HL-60 (cell line): ENCODE measurements at regions not wholly inside any gene's neighbourhood (a gene's known extent, or its start where the extent isn't known, plus 50 kb on each side); places are given as distances from the start of the nearest gene placed in this dataset.

ENCODE experiments used
- DNase-seq, 2 experiments: peaks; one replicate each; pipeline ENCODE4 v3.0.0-alpha.2; 2010 to 2020; ENCODE audit warnings: low read depth in 1 of 2, low spot score in 1 of 2
- H3K27ac ChIP-seq: fragments of 250-450 bp; sonication (Bioruptor Pico); replicated peaks from 2 replicates; pipeline ENCODE4 v1.5.1; 2020; ENCODE audit warnings: mild to moderate bottlenecking, moderate library complexity
- H3K27me3 ChIP-seq: fragments of 250-450 bp; sonication (Bioruptor Pico); 2 replicates; pipeline ENCODE4 v1.5.1; 2021; ENCODE audit warnings: mild to moderate bottlenecking, moderate library complexity; ENCODE audit not compliant: insufficient read depth, poor library complexity, severe bottlenecking
- H3K4me3 ChIP-seq: replicated peaks from 2 replicates; pipeline ENCODE4 v1.5.1; 2011; ENCODE audit warnings: mild to moderate bottlenecking, control low read depth, low read length; ENCODE audit not compliant: insufficient read depth
- GABPA ChIP-seq: IDR thresholded peaks from 2 replicates; pipeline ENCODE4 v1.6.1; 2012; ENCODE audit warnings: low read depth
- POLR2AphosphoS5 ChIP-seq: IDR thresholded peaks from 2 replicates; pipeline ENCODE4 v1.6.1; 2012; ENCODE audit warnings: low read depth
- REST ChIP-seq: IDR thresholded peaks from 2 replicates; pipeline ENCODE4 v1.6.1; 2012; ENCODE audit warnings: low read depth; ENCODE audit not compliant: insufficient replicate concordance
- SPI1 ChIP-seq: IDR thresholded peaks from 2 replicates; pipeline ENCODE4 v1.6.1; 2012; ENCODE audit warnings: low read depth, mild to moderate bottlenecking, borderline replicate concordance
- TF ChIP-seq, protein P1 (sequence below): IDR thresholded peaks from one replicate; pipeline ENCODE4 v1.5.1; 2011; ENCODE audit warnings: low read length, control low read depth, inconsistent platforms; ENCODE audit not compliant: insufficient read depth

GRCh38 chr2:16313235-16313975, 352.2 kb downstream of the CYRIA start:
- Histone ChIP-seq H3K4me3 (no peak overlapping the region), H3K27ac (no peak overlapping the region), H3K27me3 (no peaks in the 10 kb centered on the region)
- TF ChIP-seq REST, result no peak
- TF ChIP-seq SPI1, result no peak
- TF ChIP-seq, protein P1, sequence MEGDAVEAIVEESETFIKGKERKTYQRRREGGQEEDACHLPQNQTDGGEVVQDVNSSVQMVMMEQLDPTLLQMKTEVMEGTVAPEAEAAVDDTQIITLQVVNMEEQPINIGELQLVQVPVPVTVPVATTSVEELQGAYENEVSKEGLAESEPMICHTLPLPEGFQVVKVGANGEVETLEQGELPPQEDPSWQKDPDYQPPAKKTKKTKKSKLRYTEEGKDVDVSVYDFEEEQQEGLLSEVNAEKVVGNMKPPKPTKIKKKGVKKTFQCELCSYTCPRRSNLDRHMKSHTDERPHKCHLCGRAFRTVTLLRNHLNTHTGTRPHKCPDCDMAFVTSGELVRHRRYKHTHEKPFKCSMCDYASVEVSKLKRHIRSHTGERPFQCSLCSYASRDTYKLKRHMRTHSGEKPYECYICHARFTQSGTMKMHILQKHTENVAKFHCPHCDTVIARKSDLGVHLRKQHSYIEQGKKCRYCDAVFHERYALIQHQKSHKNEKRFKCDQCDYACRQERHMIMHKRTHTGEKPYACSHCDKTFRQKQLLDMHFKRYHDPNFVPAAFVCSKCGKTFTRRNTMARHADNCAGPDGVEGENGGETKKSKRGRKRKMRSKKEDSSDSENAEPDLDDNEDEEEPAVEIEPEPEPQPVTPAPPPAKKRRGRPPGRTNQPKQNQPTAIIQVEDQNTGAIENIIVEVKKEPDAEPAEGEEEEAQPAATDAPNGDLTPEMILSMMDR, result no peak
- no peak for DNase-seq

DNA sequence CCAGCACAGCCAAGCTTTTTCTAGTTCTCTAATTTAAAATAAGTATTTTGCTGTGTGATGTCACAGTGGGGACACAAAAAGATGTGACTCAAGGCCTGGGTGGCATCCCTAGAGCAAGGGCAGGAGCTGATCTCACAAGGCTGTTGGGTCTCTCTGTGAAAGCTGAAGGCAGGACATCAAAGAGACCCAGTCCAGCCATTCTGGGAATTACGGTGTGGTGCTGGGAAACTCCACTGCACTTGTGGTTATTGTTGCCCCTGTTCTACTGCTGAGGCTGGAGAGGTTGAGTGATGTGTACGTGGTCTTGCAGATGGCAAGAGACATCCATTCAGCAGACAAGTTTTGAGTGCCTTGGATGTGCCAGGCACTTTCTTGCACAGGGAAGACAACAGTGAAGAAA, 352.9 kb downstream of the CYRIA start:
- DNase-seq, result no peak
- H3K27me3 ChIP-seq, result no peaks in the 10 kb centered on the region
- TF ChIP-seq REST (no peak), POLR2AphosphoS5 (no peak), SPI1 (no peak), GABPA (no peak)
- TF ChIP-seq, protein P1, result no peak
- no peak overlapping the region for H3K27ac ChIP-seq
- H3K4me3 ChIP-seq, result no peak overlapping the region

- H3K27me3 ChIP-seq, result no peaks in the 10 kb centered on the region
- DNase-seq, result no peak
- H3K27ac ChIP-seq, result no peak overlapping the region
- TF ChIP-seq GABPA (no peak), SPI1 (no peak), POLR2AphosphoS5 (no peak), REST (no peak)
- TF ChIP-seq, protein P1, result no peak
- H3K4me3 ChIP-seq, result no peak overlapping the region
These were observed 353.9 kb downstream of the CYRIA start for GRCh38 chr2:16311521-16312440.
